Astrocyte (in vitro differentiated cells and primary cell): ENCODE measurements at regions not wholly inside any gene's neighbourhood (a gene's known extent, or its start where the extent isn't known, plus 50 kb on each side); places are given as distances from the start of the nearest gene placed in this dataset.

Source experiments
- DNase-seq: peaks from one replicate; pipeline ENCODE4 v3.0.0-alpha.2; 2010; ENCODE audit warnings: low read depth
- FAIRE-seq: peaks from 2 replicates; lab custom pipeline; 2011; peaks lifted over from hg19 to GRCh38; lab: Jason Lieb, UNC
- H2AFZ ChIP-seq: 2 replicates; pipeline ENCODE4 v1.6.0; 2012; ENCODE audit warnings: low read depth, low read length, inconsistent platforms
- H3K27ac ChIP-seq: 2 replicates; pipeline ENCODE4 v1.5.1; 2011; ENCODE audit warnings: low read depth, low read length, inconsistent platforms
- H3K27me3 ChIP-seq: 2 replicates; pipeline ENCODE4 v1.6.0; 2011; ENCODE audit warnings: low read length, inconsistent platforms; ENCODE audit not compliant: insufficient read depth
- H3K36me3 ChIP-seq: 2 replicates; pipeline ENCODE4 v1.5.1; 2011; ENCODE audit warnings: low read length, inconsistent platforms; ENCODE audit not compliant: insufficient read depth
- H3K4me1 ChIP-seq: 2 replicates; pipeline ENCODE4 v1.5.1; 2011; ENCODE audit warnings: low read length, inconsistent platforms; ENCODE audit not compliant: insufficient read depth
- H3K4me2 ChIP-seq: 2 replicates; pipeline ENCODE4 v1.6.0; 2012; ENCODE audit warnings: low read length, inconsistent platforms
- H3K4me3 ChIP-seq: 2 replicates; pipeline ENCODE4 v1.5.1; 2011; ENCODE audit warnings: low read depth, mild to moderate bottlenecking, low read length, inconsistent platforms; ENCODE audit not compliant: insufficient read depth
- H3K79me2 ChIP-seq: 2 replicates; pipeline ENCODE4 v1.6.0; 2012; ENCODE audit warnings: mild to moderate bottlenecking, low read length, inconsistent platforms; ENCODE audit not compliant: insufficient read depth
- H3K9ac ChIP-seq: 2 replicates; pipeline ENCODE4 v1.6.0; 2012; ENCODE audit warnings: mild to moderate bottlenecking, low read length, inconsistent platforms
- H3K9me3 ChIP-seq: 2 replicates; pipeline ENCODE4 v1.5.1; 2012; ENCODE audit warnings: low read depth, mild to moderate bottlenecking, low read length, inconsistent platforms; ENCODE audit not compliant: insufficient read depth
- H4K20me1 ChIP-seq: 2 replicates; pipeline ENCODE4 v1.6.0; 2012; ENCODE audit warnings: low read length, inconsistent platforms; ENCODE audit not compliant: insufficient read depth
- H3K27ac Mint-ChIP-seq: one replicate; pipeline ENCODE4 v1.8.0; 2021; ENCODE audit warnings: mild to moderate bottlenecking, mixed read lengths; ENCODE audit not compliant: unreplicated experiment
- H3K27me3 Mint-ChIP-seq: one replicate; pipeline ENCODE4 v1.8.0; 2021; ENCODE audit warnings: low read depth, mixed read lengths; ENCODE audit not compliant: unreplicated experiment
- H3K36me3 Mint-ChIP-seq: one replicate; pipeline ENCODE4 v1.8.0; 2021; ENCODE audit warnings: low read depth, mixed read lengths; ENCODE audit not compliant: unreplicated experiment
- H3K4me1 Mint-ChIP-seq: one replicate; pipeline ENCODE4 v1.8.0; 2021; ENCODE audit warnings: low read depth, mixed read lengths; ENCODE audit not compliant: unreplicated experiment
- H3K4me3 Mint-ChIP-seq: one replicate; pipeline ENCODE4 v1.8.0; 2021; ENCODE audit warnings: mild to moderate bottlenecking, moderate library complexity, mixed read lengths; ENCODE audit not compliant: unreplicated experiment
- H3K9me3 Mint-ChIP-seq: one replicate; pipeline ENCODE4 v1.8.0; 2021; ENCODE audit warnings: mild to moderate bottlenecking, mixed read lengths; ENCODE audit not compliant: unreplicated experiment
- CTCF ChIP-seq: IDR thresholded peaks from 2 replicates; pipeline ENCODE4 v1.5.1; 2011; ENCODE audit warnings: low read depth, mild to moderate bottlenecking, inconsistent platforms, low read length, moderate library complexity; ENCODE audit not compliant: insufficient read depth
- EZH2 ChIP-seq: IDR thresholded peaks from 2 replicates; pipeline ENCODE4 v1.6.1; 2012; ENCODE audit warnings: mild to moderate bottlenecking, low read length, inconsistent platforms; ENCODE audit not compliant: insufficient read depth

GRCh38 chr16:26493751-26494150 is 573.0 kb upstream of the C16orf82 start:
- Histone ChIP-seq H3K9ac (no peak overlapping the region), H3K27me3 (no peaks in the 10 kb centered on the region), H3K4me2 (no peak overlapping the region), H2AFZ (no peak overlapping the region), H3K27ac (no peak overlapping the region), H3K9me3 (no peaks in the 10 kb centered on the region), H3K4me3 (no peak overlapping the region), H4K20me1 (no peaks in the 10 kb centered on the region), H3K79me2 (no peaks in the 10 kb centered on the region), H3K36me3 (no peaks in the 10 kb centered on the region), H3K4me1 (no peaks in the 10 kb centered on the region)
- Mint-ChIP-seq H3K9me3 (peaks cover 8% of the 10 kb centered on the region), H3K36me3 (no peaks in the 10 kb centered on the region), H3K27me3 (no peaks in the 10 kb centered on the region), H3K4me3 (no peak overlapping the region), H3K27ac (no peak overlapping the region), H3K4me1 (no peaks in the 10 kb centered on the region)
- FAIRE-seq = no peak
- TF ChIP-seq EZH2 (no peak), CTCF (no peak)
- DNase-seq = no peak

DNA sequence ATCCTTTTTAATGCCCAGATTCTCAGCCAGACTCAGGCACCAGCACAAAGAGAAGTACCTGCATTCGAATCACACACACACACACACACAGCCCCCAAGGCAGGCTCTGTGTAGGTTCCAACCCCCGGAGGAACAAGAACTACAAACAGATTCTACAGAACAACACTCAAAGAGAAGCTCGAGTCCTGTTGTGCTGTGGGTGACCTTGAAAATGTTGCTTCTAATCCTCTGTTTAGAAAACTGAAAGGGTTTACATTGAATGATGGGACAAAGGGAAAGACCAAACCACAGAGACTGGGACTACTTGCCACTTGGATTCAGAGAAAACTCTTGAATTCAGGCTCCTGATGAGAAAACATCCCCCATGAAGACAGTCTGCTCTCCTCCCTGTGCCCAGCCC is 568.8 kb upstream of the C16orf82 start:
- Histone ChIP-seq H3K9ac (no peak overlapping the region), H3K36me3 (no peaks in the 10 kb centered on the region), H3K27ac (no peak overlapping the region), H3K4me2 (no peak overlapping the region), H3K9me3 (no peaks in the 10 kb centered on the region), H3K79me2 (no peaks in the 10 kb centered on the region), H3K4me1 (no peaks in the 10 kb centered on the region), H3K4me3 (no peak overlapping the region), H4K20me1 (no peaks in the 10 kb centered on the region), H2AFZ (no peak overlapping the region), H3K27me3 (no peaks in the 10 kb centered on the region)
- Mint-ChIP-seq H3K9me3 (peaks cover 4% of the 10 kb centered on the region), H3K4me1 (peaks cover 7% of the 10 kb centered on the region), H3K36me3 (no peaks in the 10 kb centered on the region), H3K27me3 (no peaks in the 10 kb centered on the region), H3K4me3 (no peak overlapping the region), H3K27ac (no peak overlapping the region)
- FAIRE-seq (no peak), DNase-seq (no peak)
- TF ChIP-seq EZH2 (no peak), CTCF (no peak)

- H3K9ac ChIP-seq = no peak overlapping the region
- peaks cover 7% of the 10 kb centered on the region for H3K4me1 Mint-ChIP-seq
- no peak overlapping the region for H3K27ac Mint-ChIP-seq
- H3K9me3 Mint-ChIP-seq = peaks cover 4% of the 10 kb centered on the region
- no peak overlapping the region for H2AFZ ChIP-seq
- H3K36me3 ChIP-seq = no peaks in the 10 kb centered on the region
- H3K27me3 ChIP-seq = no peaks in the 10 kb centered on the region
- no peak for FAIRE-seq
- DNase-seq = no peak
- no peaks in the 10 kb centered on the region for H3K4me1 ChIP-seq
- H3K79me2 ChIP-seq = no peaks in the 10 kb centered on the region
- no peaks in the 10 kb centered on the region for H3K36me3 Mint-ChIP-seq
- H3K4me2 ChIP-seq = no peak overlapping the region
- TF ChIP-seq EZH2 (no peak), CTCF (no peak)
- H3K27ac ChIP-seq = no peak overlapping the region
- no peak overlapping the region for H3K4me3 ChIP-seq
- no peaks in the 10 kb centered on the region for H3K27me3 Mint-ChIP-seq
- no peaks in the 10 kb centered on the region for H4K20me1 ChIP-seq
- no peaks in the 10 kb centered on the region for H3K9me3 ChIP-seq
- H3K4me3 Mint-ChIP-seq = no peak overlapping the region
Measured at GRCh38 chr16:26500326-26500725, 566.4 kb upstream of the C16orf82 start.
